IMR-90 (cell line): ENCODE measurements at regions not wholly inside any gene's neighbourhood (a gene's known extent, or its start where the extent isn't known, plus 50 kb on each side); places are given as distances from the start of the nearest gene placed in this dataset.
A peak's percentile ranks its signal among the peaks of the same experiment; 100 is the strongest.

ENCODE experiments used
- ATAC-seq: fragments of 200-7000 bp; cut with Tn5 transposase; 2 replicates; pipeline ENCODE4 v1.9.1; 2020; ENCODE audit warnings: low read depth, mild to moderate bottlenecking, moderate library complexity
- BruUV-seq: library from RNA; stranded (reverse); fragments of 400-500 nt; replicated peaks from 2 replicates; lab custom pipeline; 2021; lab: Mats Ljungman, UMichigan
- CTCF ChIA-PET: fragments of 300-600 bp; formaldehyde crosslinking; extraction: SDS; loops from one replicate; lab custom pipeline; 2021; ENCODE audit warnings: antibody characterized with exemption; lab: Yijun Ruan, JAX
- POLR2A ChIA-PET: fragments of 300-600 bp; sonication (Branson Sonifier 250); formaldehyde crosslinking; loops from one replicate; lab custom pipeline; 2022; ENCODE audit warnings: antibody characterized with exemption; ENCODE audit not compliant: unreplicated experiment; lab: Charles Lee
- DNase-seq: peaks from one replicate; pipeline ENCODE4 v3.0.0; 2013
- H2AFZ ChIP-seq: replicated peaks from 2 replicates; pipeline ENCODE3; 2013; ENCODE audit warnings: low read length, mild to moderate bottlenecking; ENCODE audit not compliant: poor library complexity
- H2AK5ac ChIP-seq: 2 replicates; pipeline ENCODE4 v1.6.1; 2013; ENCODE audit warnings: low read depth, low read length, inconsistent platforms
- H2AK9ac ChIP-seq: replicated peaks from 2 replicates; pipeline ENCODE3; 2013; ENCODE audit warnings: mild to moderate bottlenecking, low read depth, low read length, moderate library complexity; ENCODE audit not compliant: poor library complexity
- H2BK120ac ChIP-seq: 2 replicates; pipeline ENCODE4 v1.6.1; 2013; ENCODE audit warnings: low read depth, low read length, inconsistent platforms
- H2BK15ac ChIP-seq: 3 replicates; pipeline ENCODE4 v1.6.1; 2013; ENCODE audit warnings: low read depth, low read length, inconsistent platforms
- H2BK20ac ChIP-seq: 2 replicates; pipeline ENCODE4 v1.6.1; 2013; ENCODE audit warnings: low read depth, mild to moderate bottlenecking, inconsistent platforms, low read length, moderate library complexity
- H2BK5ac ChIP-seq: 2 replicates; pipeline ENCODE4 v1.6.1; 2013; ENCODE audit warnings: mild to moderate bottlenecking, low read depth, low read length, inconsistent platforms; ENCODE audit not compliant: poor library complexity, severe bottlenecking
- H3K14ac ChIP-seq: replicated peaks from 2 replicates; pipeline ENCODE4 v1.6.1; 2013; ENCODE audit warnings: low read depth, low read length, inconsistent platforms
- H3K18ac ChIP-seq: 2 replicates; pipeline ENCODE4 v1.6.1; 2013; ENCODE audit warnings: low read depth, low read length, control low read depth
- H3K23ac ChIP-seq: 2 replicates; pipeline ENCODE4 v1.6.1; 2013; ENCODE audit warnings: low read depth, low read length, inconsistent platforms
- H3K27ac ChIP-seq: 2 replicates; pipeline ENCODE4 v1.5.1; 2013; ENCODE audit warnings: mild to moderate bottlenecking, control low read depth, low read length; ENCODE audit not compliant: insufficient read depth
- H3K27me3 ChIP-seq: 2 replicates; pipeline ENCODE4 v1.6.1; 2013; ENCODE audit warnings: low read length; ENCODE audit not compliant: control insufficient read depth, insufficient read depth
- H3K36me3 ChIP-seq: 2 replicates; pipeline ENCODE4 v1.6.1; 2013; ENCODE audit warnings: low read length, mixed read lengths; ENCODE audit not compliant: control insufficient read depth, insufficient read depth
- H3K4ac ChIP-seq: 2 replicates; pipeline ENCODE4 v1.6.1; 2013; ENCODE audit warnings: low read depth, low read length, inconsistent platforms
- H3K4me1 ChIP-seq: 2 replicates; pipeline ENCODE4 v1.6.1; 2013; ENCODE audit warnings: low read length, mixed read lengths; ENCODE audit not compliant: control insufficient read depth, insufficient read depth
- H3K4me2 ChIP-seq: 2 replicates; pipeline ENCODE4 v1.6.1; 2013; ENCODE audit warnings: low read depth, mild to moderate bottlenecking, control low read depth, low read length, moderate library complexity
- H3K4me3 ChIP-seq: 2 replicates; pipeline ENCODE4 v1.5.1; 2013; ENCODE audit warnings: low read depth, mild to moderate bottlenecking, control low read depth, low read length, moderate library complexity; ENCODE audit not compliant: insufficient read depth
- H3K56ac ChIP-seq: 2 replicates; pipeline ENCODE4 v1.6.1; 2013; ENCODE audit warnings: low read length, inconsistent platforms; ENCODE audit not compliant: insufficient read depth; ENCODE audit errors: extremely low read depth
- H3K79me1 ChIP-seq, 2 experiments: 2 replicates each; pipeline ENCODE4 v1.6.1; 2013; ENCODE audit warnings: low read length in 2 of 2, inconsistent platforms in 1 of 2, low read depth in 1 of 2
- H3K9ac ChIP-seq: 2 replicates; pipeline ENCODE4 v1.6.1; 2013; ENCODE audit warnings: low read depth, low read length, control low read depth
- H3K9me1 ChIP-seq: 2 replicates; pipeline ENCODE4 v1.6.1; 2013; ENCODE audit warnings: low read length, inconsistent platforms; ENCODE audit not compliant: insufficient read depth
- H3K9me3 ChIP-seq: 2 replicates; pipeline ENCODE4 v1.6.1; 2013; ENCODE audit warnings: low read length; ENCODE audit not compliant: control insufficient read depth, insufficient read depth
- H4K20me1 ChIP-seq: 2 replicates; pipeline ENCODE4 v1.6.1; 2013; ENCODE audit warnings: low read length, inconsistent platforms; ENCODE audit not compliant: insufficient read depth
- H4K5ac ChIP-seq: 2 replicates; pipeline ENCODE4 v1.6.1; 2013; ENCODE audit warnings: mild to moderate bottlenecking, low read depth, low read length, control low read depth
- H4K8ac ChIP-seq, 2 experiments: 2 replicates each; pipeline ENCODE4 v1.6.1; 2013; ENCODE audit warnings: low read depth in 2 of 2, low read length in 2 of 2, control low read depth in 1 of 2, inconsistent platforms in 1 of 2
- H4K91ac ChIP-seq: 2 replicates; pipeline ENCODE4 v1.6.1; 2013; ENCODE audit warnings: low read depth, low read length, inconsistent platforms; ENCODE audit not compliant: insufficient read depth
- BHLHE40 ChIP-seq: fragments of 150-350 bp; IDR thresholded peaks from 2 replicates; pipeline ENCODE4 v1.6.1; 2016; ENCODE audit warnings: mild to moderate bottlenecking, low read depth, low read length
- CEBPB ChIP-seq: IDR thresholded peaks from 2 replicates; pipeline ENCODE4 v1.6.1; 2012; ENCODE audit warnings: low read depth, low read length, improper control_type of control experiment
- FOS ChIP-seq: fragments of 150-350 bp; IDR thresholded peaks from 2 replicates; pipeline ENCODE4 v1.6.1; 2016; ENCODE audit warnings: low read depth, low read length
- MAFK ChIP-seq: IDR thresholded peaks from 2 replicates; pipeline ENCODE4 v1.6.1; 2012; ENCODE audit warnings: low read depth, low read length, improper control_type of control experiment
- MAZ ChIP-seq: IDR thresholded peaks from 2 replicates; pipeline ENCODE4 v1.6.1; 2012; ENCODE audit warnings: low read depth, mild to moderate bottlenecking, low read length, improper control_type of control experiment, moderate library complexity, borderline replicate concordance
- POLR2A ChIP-seq: IDR thresholded peaks from 2 replicates; pipeline ENCODE4 v1.6.1; 2012; ENCODE audit warnings: mild to moderate bottlenecking, low read depth, low read length
- RFX5 ChIP-seq: IDR thresholded peaks from 2 replicates; pipeline ENCODE4 v1.8.0; 2012; ENCODE audit warnings: low read depth, mild to moderate bottlenecking, low read length, moderate library complexity
- whole genome bisulfite sequencing, 2 experiments: methylation state at CpG; one replicate each; pipeline versions ENCODE4 v1.1.5 to v1.1.7; 2013; ENCODE audit warnings: missing lambda C conversion rate in 2 of 2; ENCODE audit not compliant: insufficient read length in 1 of 2; ENCODE audit errors: extremely low coverage in 2 of 2; 5-methylcytosine and 5-hydroxymethylcytosine counted together
- dilution Hi-C: fragments of 300-500 bp; cut with HindIII; formaldehyde crosslinking; loops from one replicate; pipeline ENCODE4 v1.14.3; 2018; ENCODE audit warnings: low sequenced_read_pairs; ENCODE audit not compliant: unreplicated experiment
- in situ Hi-C: fragments of 300-500 bp; cut with MboI; formaldehyde crosslinking; loops from 3 replicates; pipeline ENCODE4 v1.14.3; 2019; ENCODE audit warnings: low sequenced_read_pairs, inconsistent platforms, mixed read lengths
- intact Hi-C: fragments of 100-400 bp; cut with micrococcal nuclease; formaldehyde crosslinking; loops from 2 replicates; pipeline ENCODE4 v1.10.0; 2022
- TF ChIP-seq, protein P1 (sequence below): conservative IDR thresholded peaks from 2 replicates; pipeline ENCODE4 v1.5.1; 2012; ENCODE audit warnings: mild to moderate bottlenecking, low read depth, low read length, improper control_type of control experiment
- TF ChIP-seq, protein P2 (sequence below): fragments of 150-350 bp; IDR thresholded peaks from 2 replicates; pipeline ENCODE4 v1.6.1; 2017; ENCODE audit warnings: mild to moderate bottlenecking, antibody characterized with exemption, low read length, low read depth

GRCh38 chr5:135229122-135229521 is 169.9 kb downstream of the MACROH2A1 start:
- H3K4me1 ChIP-seq, result peaks cover 11% of the 10 kb centered on the region
- dilution Hi-C loops, result no loop called here
- ATAC-seq (no peak), DNase-seq (no peak)
- ChIA-PET CTCF (no interaction called here), POLR2A (no interaction called here)
- H3K27me3 ChIP-seq, result peaks cover 2% of the 10 kb centered on the region; the same call in 1 of the 2 replicates
- no peaks in the 10 kb centered on the region for H3K79me1 ChIP-seq
- no peak overlapping the region for H2AFZ ChIP-seq
- H2AK9ac ChIP-seq, result no peak overlapping the region
- no peak overlapping the region for H2BK5ac ChIP-seq
- no peak overlapping the region for H3K4me3 ChIP-seq
- no peak overlapping the region for H3K23ac ChIP-seq
- peak overlapping the region; percentile 2 for H2AK5ac ChIP-seq
- H3K56ac ChIP-seq, result no peak overlapping the region
- intact Hi-C loops, result no loop called here
- H4K20me1 ChIP-seq, result no peaks in the 10 kb centered on the region
- no peak overlapping the region for H3K14ac ChIP-seq
- H2BK15ac ChIP-seq, result peak overlapping the region; percentile 76; the same call in 1 of the 3 replicates
- no peak overlapping the region for H3K27ac ChIP-seq
- no peak overlapping the region for H2BK120ac ChIP-seq
- H3K9me3 ChIP-seq, result no peaks in the 10 kb centered on the region; the same call in 1 of the 2 replicates
- no peak overlapping the region for H4K8ac ChIP-seq
- TF ChIP-seq CEBPB, result no peak
- TF ChIP-seq FOS, result no peak
- TF ChIP-seq MAZ, result no peak
- no peak for TF ChIP-seq POLR2A
- TF ChIP-seq BHLHE40, result no peak
- no peak for TF ChIP-seq MAFK
- TF ChIP-seq RFX5, result no peak
- TF ChIP-seq, protein P1, sequence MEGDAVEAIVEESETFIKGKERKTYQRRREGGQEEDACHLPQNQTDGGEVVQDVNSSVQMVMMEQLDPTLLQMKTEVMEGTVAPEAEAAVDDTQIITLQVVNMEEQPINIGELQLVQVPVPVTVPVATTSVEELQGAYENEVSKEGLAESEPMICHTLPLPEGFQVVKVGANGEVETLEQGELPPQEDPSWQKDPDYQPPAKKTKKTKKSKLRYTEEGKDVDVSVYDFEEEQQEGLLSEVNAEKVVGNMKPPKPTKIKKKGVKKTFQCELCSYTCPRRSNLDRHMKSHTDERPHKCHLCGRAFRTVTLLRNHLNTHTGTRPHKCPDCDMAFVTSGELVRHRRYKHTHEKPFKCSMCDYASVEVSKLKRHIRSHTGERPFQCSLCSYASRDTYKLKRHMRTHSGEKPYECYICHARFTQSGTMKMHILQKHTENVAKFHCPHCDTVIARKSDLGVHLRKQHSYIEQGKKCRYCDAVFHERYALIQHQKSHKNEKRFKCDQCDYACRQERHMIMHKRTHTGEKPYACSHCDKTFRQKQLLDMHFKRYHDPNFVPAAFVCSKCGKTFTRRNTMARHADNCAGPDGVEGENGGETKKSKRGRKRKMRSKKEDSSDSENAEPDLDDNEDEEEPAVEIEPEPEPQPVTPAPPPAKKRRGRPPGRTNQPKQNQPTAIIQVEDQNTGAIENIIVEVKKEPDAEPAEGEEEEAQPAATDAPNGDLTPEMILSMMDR, result no peak
- TF ChIP-seq, protein P2, sequence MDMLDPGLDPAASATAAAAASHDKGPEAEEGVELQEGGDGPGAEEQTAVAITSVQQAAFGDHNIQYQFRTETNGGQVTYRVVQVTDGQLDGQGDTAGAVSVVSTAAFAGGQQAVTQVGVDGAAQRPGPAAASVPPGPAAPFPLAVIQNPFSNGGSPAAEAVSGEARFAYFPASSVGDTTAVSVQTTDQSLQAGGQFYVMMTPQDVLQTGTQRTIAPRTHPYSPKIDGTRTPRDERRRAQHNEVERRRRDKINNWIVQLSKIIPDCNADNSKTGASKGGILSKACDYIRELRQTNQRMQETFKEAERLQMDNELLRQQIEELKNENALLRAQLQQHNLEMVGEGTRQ, result no peak
- in situ Hi-C loops, result no loop called here
- no peak overlapping the region for H3K9ac ChIP-seq
- no peaks in the 10 kb centered on the region; the same call in 1 of the 2 replicates for H3K9me1 ChIP-seq
- no peak overlapping the region for H4K91ac ChIP-seq
- H3K36me3 ChIP-seq, result no peaks in the 10 kb centered on the region
- 100% methylated on average over 1 of the region's 2 CpGs; no CpG with 5 or more reads in 1 of the 2 experiments for WGBS, 2 experiments
- H2BK20ac ChIP-seq, result peak overlapping the region; percentile 25; the same call in 1 of the 2 replicates
- no peak overlapping the region for H3K4me2 ChIP-seq
- no TSS peak for BruUV-seq
- H3K18ac ChIP-seq, result no peak overlapping the region
- H4K5ac ChIP-seq, result no peak overlapping the region
- H3K4ac ChIP-seq, result peak overlapping the region; percentile 65
